ENCODE measurements at regions not wholly inside any gene's neighbourhood (a gene's known extent, or its start where the extent isn't known, plus 50 kb on each side); places are given as distances from the start of the nearest gene placed in this dataset.

DNA sequence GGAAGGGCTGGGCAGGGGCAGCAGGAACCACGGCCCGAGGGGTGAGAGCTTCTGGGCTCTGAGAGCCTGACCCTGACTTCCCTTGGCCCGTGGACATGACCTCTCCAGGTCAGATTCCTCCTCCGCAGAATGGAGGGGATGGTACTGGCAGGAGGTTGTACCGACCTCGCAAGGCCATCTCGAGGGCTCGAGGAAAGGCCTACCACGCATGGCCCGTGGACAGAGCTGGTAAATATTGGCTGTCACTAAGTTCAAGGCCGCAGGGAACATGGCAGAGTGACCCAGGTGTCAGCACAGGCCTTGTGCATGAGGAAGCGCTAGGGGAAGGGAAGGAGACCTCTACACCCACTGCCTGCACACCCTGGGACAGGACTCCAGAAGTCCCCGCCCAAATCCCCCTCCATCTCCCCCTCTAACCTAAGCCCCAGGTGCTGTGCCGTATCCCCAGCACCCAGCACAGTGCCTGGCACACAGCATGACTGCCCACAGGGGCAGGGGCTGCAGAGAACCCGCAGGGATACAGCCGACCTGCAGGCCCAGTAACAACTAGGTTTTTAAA lies 54.9 kb upstream of the PPP2R5C start:
- TF ChIP-seq, protein P1, sequence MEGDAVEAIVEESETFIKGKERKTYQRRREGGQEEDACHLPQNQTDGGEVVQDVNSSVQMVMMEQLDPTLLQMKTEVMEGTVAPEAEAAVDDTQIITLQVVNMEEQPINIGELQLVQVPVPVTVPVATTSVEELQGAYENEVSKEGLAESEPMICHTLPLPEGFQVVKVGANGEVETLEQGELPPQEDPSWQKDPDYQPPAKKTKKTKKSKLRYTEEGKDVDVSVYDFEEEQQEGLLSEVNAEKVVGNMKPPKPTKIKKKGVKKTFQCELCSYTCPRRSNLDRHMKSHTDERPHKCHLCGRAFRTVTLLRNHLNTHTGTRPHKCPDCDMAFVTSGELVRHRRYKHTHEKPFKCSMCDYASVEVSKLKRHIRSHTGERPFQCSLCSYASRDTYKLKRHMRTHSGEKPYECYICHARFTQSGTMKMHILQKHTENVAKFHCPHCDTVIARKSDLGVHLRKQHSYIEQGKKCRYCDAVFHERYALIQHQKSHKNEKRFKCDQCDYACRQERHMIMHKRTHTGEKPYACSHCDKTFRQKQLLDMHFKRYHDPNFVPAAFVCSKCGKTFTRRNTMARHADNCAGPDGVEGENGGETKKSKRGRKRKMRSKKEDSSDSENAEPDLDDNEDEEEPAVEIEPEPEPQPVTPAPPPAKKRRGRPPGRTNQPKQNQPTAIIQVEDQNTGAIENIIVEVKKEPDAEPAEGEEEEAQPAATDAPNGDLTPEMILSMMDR (IDR thresholded peaks at IDR 0.05; ENCODE audit: low read depth, low read length, missing control alignments) = no peak
- in situ Hi-C loops (cut with HindIII; ENCODE audit: low sequenced_read_pairs) = no loop called here
- no peak overlapping the region for H3K4me3 ChIP-seq (ENCODE audit: low read depth, low read length)
- no peak for DNase-seq (ENCODE audit: low read depth)

DNA sequence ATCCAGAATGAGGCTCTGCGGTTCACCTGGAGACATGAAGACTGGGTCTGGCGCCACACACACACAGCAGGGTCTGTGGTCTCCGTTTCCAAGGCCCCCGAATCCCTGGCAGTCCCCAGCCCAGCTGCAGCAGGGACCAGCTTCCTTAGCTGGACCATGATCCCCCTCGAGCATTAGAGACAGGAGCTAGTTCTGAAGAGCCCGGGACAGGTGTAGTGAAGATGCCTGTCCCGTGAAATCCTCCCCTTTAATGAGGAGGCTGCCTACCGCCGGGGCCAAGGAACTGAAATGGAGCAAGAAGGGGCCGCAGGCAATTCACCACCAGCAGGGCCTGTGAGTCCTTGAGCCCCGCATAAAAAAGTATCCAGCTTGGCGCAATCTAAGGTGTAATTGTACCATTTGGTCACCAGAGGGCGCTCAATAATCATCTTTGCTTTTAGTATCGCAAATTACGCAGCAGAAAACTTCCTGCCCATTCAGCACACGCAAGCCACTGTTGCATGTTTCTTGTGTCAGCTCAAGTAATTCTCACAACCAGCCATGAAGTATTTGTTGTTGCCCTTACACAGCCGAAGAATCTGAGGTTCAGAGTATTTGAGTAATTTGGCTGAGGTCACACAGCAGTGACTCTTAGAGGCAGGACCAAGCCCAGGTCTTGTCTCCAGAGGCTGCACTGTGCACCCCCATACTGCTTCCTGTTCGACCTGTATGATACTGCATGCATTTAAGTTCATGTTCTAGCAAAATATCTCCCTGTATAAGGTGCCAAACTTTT lies 54.3 kb upstream of the PPP2R5C start:
- TF ChIP-seq, protein P1 (IDR thresholded peaks at IDR 0.05; ENCODE audit: low read depth, low read length, missing control alignments) = peak; percentile 62
- in situ Hi-C loops (cut with HindIII; ENCODE audit: low sequenced_read_pairs) = no loop called here
- H3K4me3 ChIP-seq (ENCODE audit: low read depth, low read length) = no peak overlapping the region
- peak; percentile 79 for DNase-seq (ENCODE audit: low read depth)

DNA sequence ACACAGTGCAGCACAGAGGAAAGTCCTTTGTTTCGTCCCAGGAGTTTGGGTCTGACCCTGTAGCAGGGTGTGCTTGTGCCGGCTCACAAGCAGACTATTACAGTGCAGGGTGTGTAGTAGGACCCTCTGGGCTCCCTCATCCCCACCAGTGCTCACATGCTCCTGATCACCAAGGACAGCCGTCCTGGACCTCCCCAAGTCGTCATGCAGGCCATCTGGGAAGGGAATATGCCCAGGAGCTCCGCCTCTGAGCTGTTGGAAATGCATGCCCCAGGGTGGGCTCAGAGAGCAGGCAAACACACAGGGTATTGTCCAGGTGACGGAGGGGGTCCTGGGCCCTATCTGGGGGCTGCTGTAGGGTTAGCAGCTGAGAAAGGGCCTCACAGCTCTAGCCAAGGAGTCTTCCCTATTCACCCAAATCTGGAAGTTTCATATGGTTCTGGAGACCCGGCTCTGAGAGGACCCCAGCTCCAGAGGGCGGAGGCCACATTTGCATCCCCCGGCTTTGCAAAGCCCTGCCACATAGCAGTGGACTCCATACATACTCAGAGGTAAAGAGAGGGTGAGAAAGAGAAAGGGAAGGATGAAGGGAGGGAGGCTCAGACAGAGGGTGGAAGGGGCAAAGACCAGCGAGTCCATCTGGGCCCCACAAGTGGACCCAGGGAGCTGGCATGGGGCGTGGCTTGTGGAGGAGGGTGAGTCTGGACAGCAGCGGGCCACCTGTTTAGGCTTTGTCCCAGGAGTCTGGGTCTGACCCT lies 53.5 kb upstream of the PPP2R5C start:
- TF ChIP-seq, protein P1 (IDR thresholded peaks at IDR 0.05; ENCODE audit: low read depth, low read length, missing control alignments) = no peak
- in situ Hi-C loops (cut with HindIII; ENCODE audit: low sequenced_read_pairs) = no loop called here
- H3K4me3 ChIP-seq (ENCODE audit: low read depth, low read length) = no peak overlapping the region
- DNase-seq (ENCODE audit: low read depth) = no peak

DNA sequence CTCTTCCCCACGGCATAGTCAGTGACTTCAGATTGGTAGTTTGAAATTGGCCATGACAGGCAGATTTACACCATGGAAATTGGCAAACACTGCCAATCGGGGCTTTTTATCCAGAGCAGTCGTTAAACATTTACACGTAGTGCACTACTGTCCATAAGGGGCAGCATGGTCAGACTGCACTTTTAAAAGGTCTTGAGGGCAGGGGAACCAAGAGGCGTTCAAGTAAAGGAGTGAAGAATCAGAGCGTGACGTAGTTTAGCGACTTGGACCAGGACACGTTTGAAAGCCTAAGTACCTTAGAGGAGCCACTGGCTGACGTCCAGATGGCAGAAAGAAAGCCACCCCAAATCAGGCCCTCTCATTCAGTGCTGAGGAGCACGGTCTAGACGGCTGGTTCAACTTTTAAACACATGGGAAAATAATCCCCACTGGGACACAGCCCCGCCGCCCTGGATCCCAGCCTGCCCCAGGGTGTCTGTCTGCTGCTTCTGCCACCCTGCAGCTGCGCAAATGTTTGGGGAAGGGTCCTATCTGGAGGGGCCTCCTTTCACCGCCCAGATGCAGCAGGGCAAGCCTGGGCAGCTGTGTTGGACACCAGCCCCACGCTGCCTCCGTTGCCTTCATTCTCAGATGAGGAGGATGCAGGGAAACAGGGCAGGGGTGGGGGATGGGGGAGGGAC lies 52.5 kb upstream of the PPP2R5C start:
- no peak overlapping the region for H3K4me3 ChIP-seq (ENCODE audit: low read depth, low read length)
- in situ Hi-C loops (cut with HindIII; ENCODE audit: low sequenced_read_pairs) = no loop called here
- DNase-seq (ENCODE audit: low read depth) = no peak
- TF ChIP-seq, protein P1 (IDR thresholded peaks at IDR 0.05; ENCODE audit: low read depth, low read length, missing control alignments) = no peak

DNA sequence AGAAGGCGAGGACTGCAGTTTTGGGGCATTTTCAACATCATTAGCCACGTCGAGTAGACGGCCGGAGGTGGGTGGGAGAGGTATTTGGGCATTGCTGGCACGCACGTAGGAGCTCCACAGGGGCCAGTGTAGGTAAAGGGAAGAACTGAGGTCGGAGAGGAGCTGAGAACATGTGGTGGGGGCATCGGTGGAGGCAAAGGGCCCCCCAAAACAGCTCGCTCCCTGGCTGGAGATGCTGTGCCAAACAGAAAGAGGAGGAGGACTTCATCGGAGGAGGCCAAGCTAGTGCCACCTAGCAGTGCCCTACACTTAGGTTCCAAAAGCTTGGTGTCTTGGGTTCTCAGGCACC lies 52.0 kb upstream of the PPP2R5C start:
- in situ Hi-C loops (cut with HindIII; ENCODE audit: low sequenced_read_pairs) = no loop called here
- DNase-seq (ENCODE audit: low read depth) = no peak
- no peak overlapping the region for H3K4me3 ChIP-seq (ENCODE audit: low read depth, low read length)
- TF ChIP-seq, protein P1 (IDR thresholded peaks at IDR 0.05; ENCODE audit: low read depth, low read length, missing control alignments) = no peak
